Peyer's patch (tissue), 4 donors: ENCODE measurements at regions not wholly inside any gene's neighbourhood (a gene's known extent, or its start where the extent isn't known, plus 50 kb on each side); places are given as distances from the start of the nearest gene placed in this dataset.

Experiments
- POLR2A ChIP-seq, 2 donors: fragments of 450-650 bp; IDR thresholded peaks; one replicate each; pipeline ENCODE4 v1.5.1; 2017; ENCODE audit warnings: antibody characterized with exemption in 2 of 2, mild to moderate bottlenecking in 2 of 2, moderate library complexity in 2 of 2
- TF ChIP-seq, protein P1 (sequence below), 6 experiments: fragments of 450-650 bp in 4 of 6; fragments of 200-600 bp in 2 of 6; sonication (generic) in 1 of 6; IDR thresholded peaks; one replicate each; pipeline ENCODE4 v1.5.1; 2017 to 2019; ENCODE audit warnings: antibody characterized with exemption in 6 of 6, mild to moderate bottlenecking in 3 of 6, moderate library complexity in 1 of 6

DNA sequence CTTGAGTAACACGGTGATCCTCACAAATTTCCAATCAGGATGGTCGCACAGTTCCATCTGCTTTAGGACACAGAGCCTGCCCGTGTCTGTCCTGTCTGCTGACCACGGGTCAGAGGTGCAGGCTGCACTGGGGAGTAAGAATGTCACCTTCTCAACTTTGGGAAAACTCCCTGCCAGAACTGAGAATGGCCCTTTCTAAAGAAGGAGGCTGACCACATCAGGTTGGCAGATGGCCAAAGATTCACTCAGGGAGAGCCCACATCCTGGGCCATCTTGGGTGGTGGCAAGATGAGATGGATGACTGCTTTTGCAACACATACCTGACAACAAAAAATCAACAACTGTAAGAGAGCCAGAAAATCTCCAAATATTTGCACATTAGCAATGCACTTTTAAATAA, 101.9 kb downstream of the IGLL1 start:
- TF ChIP-seq, protein P1, sequence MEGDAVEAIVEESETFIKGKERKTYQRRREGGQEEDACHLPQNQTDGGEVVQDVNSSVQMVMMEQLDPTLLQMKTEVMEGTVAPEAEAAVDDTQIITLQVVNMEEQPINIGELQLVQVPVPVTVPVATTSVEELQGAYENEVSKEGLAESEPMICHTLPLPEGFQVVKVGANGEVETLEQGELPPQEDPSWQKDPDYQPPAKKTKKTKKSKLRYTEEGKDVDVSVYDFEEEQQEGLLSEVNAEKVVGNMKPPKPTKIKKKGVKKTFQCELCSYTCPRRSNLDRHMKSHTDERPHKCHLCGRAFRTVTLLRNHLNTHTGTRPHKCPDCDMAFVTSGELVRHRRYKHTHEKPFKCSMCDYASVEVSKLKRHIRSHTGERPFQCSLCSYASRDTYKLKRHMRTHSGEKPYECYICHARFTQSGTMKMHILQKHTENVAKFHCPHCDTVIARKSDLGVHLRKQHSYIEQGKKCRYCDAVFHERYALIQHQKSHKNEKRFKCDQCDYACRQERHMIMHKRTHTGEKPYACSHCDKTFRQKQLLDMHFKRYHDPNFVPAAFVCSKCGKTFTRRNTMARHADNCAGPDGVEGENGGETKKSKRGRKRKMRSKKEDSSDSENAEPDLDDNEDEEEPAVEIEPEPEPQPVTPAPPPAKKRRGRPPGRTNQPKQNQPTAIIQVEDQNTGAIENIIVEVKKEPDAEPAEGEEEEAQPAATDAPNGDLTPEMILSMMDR (IDR thresholded peaks at IDR 0.05) = no peak
- TF ChIP-seq POLR2A (IDR thresholded peaks at IDR 0.05) = no peak
